ENCODE measurements at regions not wholly inside any gene's neighbourhood (a gene's known extent, or its start where the extent isn't known, plus 50 kb on each side); places are given as distances from the start of the nearest gene placed in this dataset.

DNA sequence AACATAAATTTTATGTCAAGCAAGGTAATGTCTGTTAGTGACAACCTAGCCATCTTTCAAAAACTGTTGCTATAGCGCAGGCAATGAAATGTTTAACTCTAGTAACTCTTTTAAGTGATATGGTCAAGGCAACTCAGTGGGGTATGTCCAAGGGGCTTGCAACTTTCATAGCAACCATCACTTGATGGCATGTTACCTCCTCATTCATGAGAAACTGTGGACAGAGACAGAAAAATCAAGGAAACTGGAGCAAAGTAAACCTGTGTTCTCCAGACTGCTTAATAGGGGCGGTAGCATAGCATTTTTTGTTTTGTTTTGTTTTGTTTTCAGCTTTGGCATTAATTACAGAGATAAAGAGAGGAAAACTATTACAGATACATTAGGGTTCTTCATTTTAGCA, 1456.8 kb upstream of the AGA start:
- TF ChIP-seq, protein P1, sequence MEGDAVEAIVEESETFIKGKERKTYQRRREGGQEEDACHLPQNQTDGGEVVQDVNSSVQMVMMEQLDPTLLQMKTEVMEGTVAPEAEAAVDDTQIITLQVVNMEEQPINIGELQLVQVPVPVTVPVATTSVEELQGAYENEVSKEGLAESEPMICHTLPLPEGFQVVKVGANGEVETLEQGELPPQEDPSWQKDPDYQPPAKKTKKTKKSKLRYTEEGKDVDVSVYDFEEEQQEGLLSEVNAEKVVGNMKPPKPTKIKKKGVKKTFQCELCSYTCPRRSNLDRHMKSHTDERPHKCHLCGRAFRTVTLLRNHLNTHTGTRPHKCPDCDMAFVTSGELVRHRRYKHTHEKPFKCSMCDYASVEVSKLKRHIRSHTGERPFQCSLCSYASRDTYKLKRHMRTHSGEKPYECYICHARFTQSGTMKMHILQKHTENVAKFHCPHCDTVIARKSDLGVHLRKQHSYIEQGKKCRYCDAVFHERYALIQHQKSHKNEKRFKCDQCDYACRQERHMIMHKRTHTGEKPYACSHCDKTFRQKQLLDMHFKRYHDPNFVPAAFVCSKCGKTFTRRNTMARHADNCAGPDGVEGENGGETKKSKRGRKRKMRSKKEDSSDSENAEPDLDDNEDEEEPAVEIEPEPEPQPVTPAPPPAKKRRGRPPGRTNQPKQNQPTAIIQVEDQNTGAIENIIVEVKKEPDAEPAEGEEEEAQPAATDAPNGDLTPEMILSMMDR (IDR thresholded peaks at IDR 0.05; ENCODE audit: low read length), result no peak
- no peak for TF ChIP-seq EZH2 (optimal IDR thresholded peaks at IDR 0.05; ENCODE audit: low read depth, low read length)

Data from MM.1S (cell line).